Astrocyte (in vitro differentiated cells and primary cell): ENCODE measurements at regions not wholly inside any gene's neighbourhood (a gene's known extent, or its start where the extent isn't known, plus 50 kb on each side); places are given as distances from the start of the nearest gene placed in this dataset.

Experiments
- DNase-seq: peaks from one replicate; pipeline ENCODE4 v3.0.0-alpha.2; 2010; ENCODE audit warnings: low read depth
- FAIRE-seq: peaks from 2 replicates; lab custom pipeline; 2011; peaks lifted over from hg19 to GRCh38; lab: Jason Lieb, UNC
- H2AFZ ChIP-seq: 2 replicates; pipeline ENCODE4 v1.6.0; 2012; ENCODE audit warnings: low read depth, low read length, inconsistent platforms
- H3K27ac ChIP-seq: 2 replicates; pipeline ENCODE4 v1.5.1; 2011; ENCODE audit warnings: low read depth, low read length, inconsistent platforms
- H3K27me3 ChIP-seq: 2 replicates; pipeline ENCODE4 v1.6.0; 2011; ENCODE audit warnings: low read length, inconsistent platforms; ENCODE audit not compliant: insufficient read depth
- H3K36me3 ChIP-seq: 2 replicates; pipeline ENCODE4 v1.5.1; 2011; ENCODE audit warnings: low read length, inconsistent platforms; ENCODE audit not compliant: insufficient read depth
- H3K4me1 ChIP-seq: 2 replicates; pipeline ENCODE4 v1.5.1; 2011; ENCODE audit warnings: low read length, inconsistent platforms; ENCODE audit not compliant: insufficient read depth
- H3K4me2 ChIP-seq: 2 replicates; pipeline ENCODE4 v1.6.0; 2012; ENCODE audit warnings: low read length, inconsistent platforms
- H3K4me3 ChIP-seq: 2 replicates; pipeline ENCODE4 v1.5.1; 2011; ENCODE audit warnings: low read depth, mild to moderate bottlenecking, low read length, inconsistent platforms; ENCODE audit not compliant: insufficient read depth
- H3K79me2 ChIP-seq: 2 replicates; pipeline ENCODE4 v1.6.0; 2012; ENCODE audit warnings: mild to moderate bottlenecking, low read length, inconsistent platforms; ENCODE audit not compliant: insufficient read depth
- H3K9ac ChIP-seq: 2 replicates; pipeline ENCODE4 v1.6.0; 2012; ENCODE audit warnings: mild to moderate bottlenecking, low read length, inconsistent platforms
- H3K9me3 ChIP-seq: 2 replicates; pipeline ENCODE4 v1.5.1; 2012; ENCODE audit warnings: low read depth, mild to moderate bottlenecking, low read length, inconsistent platforms; ENCODE audit not compliant: insufficient read depth
- H4K20me1 ChIP-seq: 2 replicates; pipeline ENCODE4 v1.6.0; 2012; ENCODE audit warnings: low read length, inconsistent platforms; ENCODE audit not compliant: insufficient read depth
- H3K27ac Mint-ChIP-seq: one replicate; pipeline ENCODE4 v1.8.0; 2021; ENCODE audit warnings: mild to moderate bottlenecking, mixed read lengths; ENCODE audit not compliant: unreplicated experiment
- H3K27me3 Mint-ChIP-seq: one replicate; pipeline ENCODE4 v1.8.0; 2021; ENCODE audit warnings: low read depth, mixed read lengths; ENCODE audit not compliant: unreplicated experiment
- H3K36me3 Mint-ChIP-seq: one replicate; pipeline ENCODE4 v1.8.0; 2021; ENCODE audit warnings: low read depth, mixed read lengths; ENCODE audit not compliant: unreplicated experiment
- H3K4me1 Mint-ChIP-seq: one replicate; pipeline ENCODE4 v1.8.0; 2021; ENCODE audit warnings: low read depth, mixed read lengths; ENCODE audit not compliant: unreplicated experiment
- H3K4me3 Mint-ChIP-seq: one replicate; pipeline ENCODE4 v1.8.0; 2021; ENCODE audit warnings: mild to moderate bottlenecking, moderate library complexity, mixed read lengths; ENCODE audit not compliant: unreplicated experiment
- H3K9me3 Mint-ChIP-seq: one replicate; pipeline ENCODE4 v1.8.0; 2021; ENCODE audit warnings: mild to moderate bottlenecking, mixed read lengths; ENCODE audit not compliant: unreplicated experiment
- CTCF ChIP-seq: IDR thresholded peaks from 2 replicates; pipeline ENCODE4 v1.5.1; 2011; ENCODE audit warnings: low read depth, mild to moderate bottlenecking, inconsistent platforms, low read length, moderate library complexity; ENCODE audit not compliant: insufficient read depth
- EZH2 ChIP-seq: IDR thresholded peaks from 2 replicates; pipeline ENCODE4 v1.6.1; 2012; ENCODE audit warnings: mild to moderate bottlenecking, low read length, inconsistent platforms; ENCODE audit not compliant: insufficient read depth

- H3K4me1 ChIP-seq, result no peaks in the 10 kb centered on the region
- no peaks in the 10 kb centered on the region for H3K36me3 ChIP-seq
- DNase-seq, result no peak
- H3K9me3 Mint-ChIP-seq, result no peaks in the 10 kb centered on the region
- H3K27ac Mint-ChIP-seq, result no peak overlapping the region
- no peaks in the 10 kb centered on the region for H4K20me1 ChIP-seq
- H3K4me2 ChIP-seq, result no peak overlapping the region
- H3K27me3 Mint-ChIP-seq, result no peaks in the 10 kb centered on the region
- FAIRE-seq, result no peak
- no peak overlapping the region for H3K4me3 ChIP-seq
- H3K79me2 ChIP-seq, result no peaks in the 10 kb centered on the region
- H3K9me3 ChIP-seq, result no peaks in the 10 kb centered on the region
- TF ChIP-seq CTCF, result no peak
- no peak for TF ChIP-seq EZH2
- H3K36me3 Mint-ChIP-seq, result no peaks in the 10 kb centered on the region
- no peak overlapping the region for H3K9ac ChIP-seq
- H3K4me3 Mint-ChIP-seq, result no peak overlapping the region
- H3K4me1 Mint-ChIP-seq, result peaks cover 2% of the 10 kb centered on the region
- no peaks in the 10 kb centered on the region for H3K27me3 ChIP-seq
- no peak overlapping the region for H2AFZ ChIP-seq
- no peak overlapping the region for H3K27ac ChIP-seq
Measured at GRCh38 chr6:155549028-155549798, 93.6 kb upstream of the NOX3 start.

- no peak for TF ChIP-seq CTCF
- TF ChIP-seq EZH2, result no peak
- FAIRE-seq (no peak), DNase-seq (no peak)
- Histone ChIP-seq H3K4me3 (no peak overlapping the region), H4K20me1 (no peaks in the 10 kb centered on the region), H3K79me2 (no peaks in the 10 kb centered on the region), H3K4me2 (no peak overlapping the region), H2AFZ (no peak overlapping the region), H3K36me3 (no peaks in the 10 kb centered on the region), H3K4me1 (no peaks in the 10 kb centered on the region), H3K27ac (no peak overlapping the region), H3K9ac (no peak overlapping the region), H3K9me3 (no peaks in the 10 kb centered on the region), H3K27me3 (no peaks in the 10 kb centered on the region)
- no peaks in the 10 kb centered on the region for H3K9me3 Mint-ChIP-seq
- no peak overlapping the region for H3K27ac Mint-ChIP-seq
- no peaks in the 10 kb centered on the region for H3K27me3 Mint-ChIP-seq
- peaks cover 2% of the 10 kb centered on the region for H3K4me1 Mint-ChIP-seq
- no peaks in the 10 kb centered on the region for H3K36me3 Mint-ChIP-seq
- no peak overlapping the region for H3K4me3 Mint-ChIP-seq
Measured at GRCh38 chr6:155548576-155548975, 92.9 kb upstream of the NOX3 start.

- no peak overlapping the region for H3K27ac Mint-ChIP-seq
Measured at GRCh38 chr6:155544677-155545076, 89.0 kb upstream of the NOX3 start.

More at GRCh38 chr6:155544677-155545076, 89.0 kb upstream of the NOX3 start:
- H3K9me3 Mint-ChIP-seq, result no peaks in the 10 kb centered on the region
- H3K4me2 ChIP-seq, result no peak overlapping the region
- no peaks in the 10 kb centered on the region for H3K36me3 Mint-ChIP-seq
- H3K9ac ChIP-seq, result no peak overlapping the region
- no peaks in the 10 kb centered on the region for H3K36me3 ChIP-seq
- TF ChIP-seq CTCF, result no peak
- no peak for TF ChIP-seq EZH2
- no peak overlapping the region for H3K4me3 Mint-ChIP-seq
- no peak for FAIRE-seq
- H2AFZ ChIP-seq, result no peak overlapping the region
- H3K79me2 ChIP-seq, result no peaks in the 10 kb centered on the region
- DNase-seq, result no peak
- H3K27ac ChIP-seq, result no peak overlapping the region
- no peaks in the 10 kb centered on the region for H3K9me3 ChIP-seq
- no peaks in the 10 kb centered on the region for H3K4me1 ChIP-seq
- no peaks in the 10 kb centered on the region for H4K20me1 ChIP-seq
- H3K4me1 Mint-ChIP-seq, result peaks cover 2% of the 10 kb centered on the region
- H3K27me3 ChIP-seq, result no peaks in the 10 kb centered on the region
- no peaks in the 10 kb centered on the region for H3K27me3 Mint-ChIP-seq
- no peak overlapping the region for H3K4me3 ChIP-seq
